HG03060 (cell line): ENCODE measurements at regions not wholly inside any gene's neighbourhood (a gene's known extent, or its start where the extent isn't known, plus 50 kb on each side); places are given as distances from the start of the nearest gene placed in this dataset.
"Not testable (repeated sequence)": the region's sequence is repeated elsewhere in the genome, so short reads cannot be mapped to it uniquely, and the experiment has no call there.

Source experiments
- ATAC-seq: cut with Tn5 transposase; IDR thresholded peaks from one replicate; pipeline ENCODE4 v1.9.1; 2021; ENCODE audit warnings: low read depth, moderate number of reproducible peaks; ENCODE audit not compliant: unreplicated experiment

GRCh38 chr5:25255128-25255527 lies 610.4 kb upstream of the CDH10 start:
- ATAC-seq: no peak

- no peak for ATAC-seq
These were observed 597.2 kb upstream of the CDH10 start for GRCh38 chr5:25241981-25242380.

GRCh38 chr5:25238720-25239119 lies 593.9 kb upstream of the CDH10 start:
- not testable (repeated sequence) for ATAC-seq

- no peak for ATAC-seq
These were observed 579.7 kb upstream of the CDH10 start for GRCh38 chr5:25224316-25224982.

- not testable (repeated sequence) for ATAC-seq
These were observed 555.1 kb upstream of the CDH10 start for GRCh38 chr5:25199902-25200301.

GRCh38 chr5:25190521-25191000 lies 545.8 kb upstream of the CDH10 start:
- ATAC-seq: no peak

- ATAC-seq: no peak
These were observed 536.5 kb upstream of the CDH10 start for GRCh38 chr5:25181249-25181648.

GRCh38 chr5:25162616-25163015 lies 517.8 kb upstream of the CDH10 start:
- not testable (repeated sequence) for ATAC-seq

- ATAC-seq: no peak
These were observed 516.1 kb upstream of the CDH10 start for GRCh38 chr5:25160891-25161290.

GRCh38 chr5:25150819-25151218 lies 506.0 kb upstream of the CDH10 start:
- ATAC-seq: no peak

GRCh38 chr5:25128606-25129005 lies 483.8 kb upstream of the CDH10 start:
- no peak for ATAC-seq

- no peak for ATAC-seq
These were observed 474.9 kb upstream of the CDH10 start for GRCh38 chr5:25119650-25120049.

- no peak for ATAC-seq
These were observed 463.1 kb upstream of the CDH10 start for GRCh38 chr5:25107853-25108252.

GRCh38 chr5:25099538-25099937 lies 454.8 kb upstream of the CDH10 start:
- no peak for ATAC-seq

- no peak for ATAC-seq
These were observed 450.5 kb upstream of the CDH10 start for GRCh38 chr5:25095261-25095660.

- no peak for ATAC-seq
These were observed 449.4 kb upstream of the CDH10 start for GRCh38 chr5:25094219-25094618.

GRCh38 chr5:25091921-25092320 lies 447.1 kb upstream of the CDH10 start:
- no peak for ATAC-seq

- ATAC-seq: no peak
These were observed 446.1 kb upstream of the CDH10 start for GRCh38 chr5:25090854-25091253.

GRCh38 chr5:25090275-25090674 lies 445.5 kb upstream of the CDH10 start:
- no peak for ATAC-seq

GRCh38 chr5:25088689-25089088 lies 443.9 kb upstream of the CDH10 start:
- ATAC-seq: not testable (repeated sequence)

- not testable (repeated sequence) for ATAC-seq
These were observed 438.5 kb upstream of the CDH10 start for GRCh38 chr5:25083261-25083660.

GRCh38 chr5:25066239-25066638 lies 421.5 kb upstream of the CDH10 start:
- no peak for ATAC-seq

- no peak for ATAC-seq
These were observed 419.5 kb upstream of the CDH10 start for GRCh38 chr5:25064306-25064705.
